ENCODE measurements at regions not wholly inside any gene's neighbourhood (a gene's known extent, or its start where the extent isn't known, plus 50 kb on each side); places are given as distances from the start of the nearest gene placed in this dataset.

- no peak overlapping the region for H3K27ac ChIP-seq (ENCODE audit: low read depth, low read length)
- no peak overlapping the region for H3K4me3 ChIP-seq (ENCODE audit: low read depth, low read length)
- no peaks in the 10 kb centered on the region for H3K9me3 ChIP-seq (ENCODE audit: control insufficient read depth, insufficient read depth, low read depth, low read length)
- no peak overlapping the region for H3K9ac ChIP-seq (ENCODE audit: low read length)
- H3K4me1 ChIP-seq (ENCODE audit: control insufficient read depth, insufficient read depth, low read length) = no peaks in the 10 kb centered on the region
- H3K27me3 ChIP-seq (ENCODE audit: control insufficient read depth, insufficient read depth, low read length) = no peaks in the 10 kb centered on the region
- no peaks in the 10 kb centered on the region for H3K36me3 ChIP-seq (ENCODE audit: control insufficient read depth, insufficient read depth, low read length)
Observed at GRCh38 chr12:17110316-17110715, 504.4 kb upstream of the LMO3 start.

GRCh38 chr12:17108877-17109541 is 503.0 kb upstream of the LMO3 start:
- Histone ChIP-seq H3K27me3 (ENCODE audit: control insufficient read depth, insufficient read depth, low read length) (no peaks in the 10 kb centered on the region), H3K9me3 (ENCODE audit: control insufficient read depth, insufficient read depth, low read depth, low read length) (no peaks in the 10 kb centered on the region), H3K9ac (ENCODE audit: low read length) (no peak overlapping the region), H3K4me3 (ENCODE audit: low read depth, low read length) (no peak overlapping the region), H3K36me3 (ENCODE audit: control insufficient read depth, insufficient read depth, low read length) (no peaks in the 10 kb centered on the region), H3K4me1 (ENCODE audit: control insufficient read depth, insufficient read depth, low read length) (no peaks in the 10 kb centered on the region), H3K27ac (ENCODE audit: low read depth, low read length) (no peak overlapping the region)

DNA sequence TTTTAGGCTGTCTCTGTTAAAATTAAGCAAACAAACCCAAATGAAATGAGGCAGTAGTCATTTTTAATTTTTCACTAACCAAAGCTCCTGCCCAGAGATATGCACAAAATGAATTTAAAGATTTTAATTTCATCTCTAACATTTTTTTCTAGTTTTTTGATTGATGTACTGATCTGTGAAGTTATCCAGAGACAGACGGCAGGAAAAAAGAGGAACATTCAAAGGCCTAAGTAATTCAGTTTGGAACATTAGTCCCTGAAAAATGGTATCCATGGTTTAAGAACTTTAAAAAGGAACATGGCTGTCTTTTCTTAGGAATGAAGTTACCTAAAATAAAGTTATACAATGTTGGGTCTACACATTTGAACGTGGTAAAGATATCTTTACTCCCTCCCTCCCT is 498.8 kb upstream of the LMO3 start:
- no peak overlapping the region for H3K27ac ChIP-seq (ENCODE audit: low read depth, low read length)
- no peak overlapping the region for H3K9ac ChIP-seq (ENCODE audit: low read length)
- H3K36me3 ChIP-seq (ENCODE audit: control insufficient read depth, insufficient read depth, low read length) = no peaks in the 10 kb centered on the region
- no peaks in the 10 kb centered on the region for H3K4me1 ChIP-seq (ENCODE audit: control insufficient read depth, insufficient read depth, low read length)
- no peak overlapping the region for H3K4me3 ChIP-seq (ENCODE audit: low read depth, low read length)
- H3K9me3 ChIP-seq (ENCODE audit: control insufficient read depth, insufficient read depth, low read depth, low read length) = no peaks in the 10 kb centered on the region
- H3K27me3 ChIP-seq (ENCODE audit: control insufficient read depth, insufficient read depth, low read length) = no peaks in the 10 kb centered on the region

- peaks cover 3% of the 10 kb centered on the region; the same call in 1 of the 2 replicates for H3K9me3 ChIP-seq (ENCODE audit: control insufficient read depth, insufficient read depth, low read depth, low read length)
- H3K36me3 ChIP-seq (ENCODE audit: control insufficient read depth, insufficient read depth, low read length) = no peaks in the 10 kb centered on the region
- H3K9ac ChIP-seq (ENCODE audit: low read length) = no peak overlapping the region
- no peak overlapping the region for H3K4me3 ChIP-seq (ENCODE audit: low read depth, low read length)
- H3K27ac ChIP-seq (ENCODE audit: low read depth, low read length) = no peak overlapping the region
- H3K27me3 ChIP-seq (ENCODE audit: control insufficient read depth, insufficient read depth, low read length) = no peaks in the 10 kb centered on the region
- H3K4me1 ChIP-seq (ENCODE audit: control insufficient read depth, insufficient read depth, low read length) = no peaks in the 10 kb centered on the region
Observed at GRCh38 chr12:17097674-17098073, 491.7 kb upstream of the LMO3 start.

DNA sequence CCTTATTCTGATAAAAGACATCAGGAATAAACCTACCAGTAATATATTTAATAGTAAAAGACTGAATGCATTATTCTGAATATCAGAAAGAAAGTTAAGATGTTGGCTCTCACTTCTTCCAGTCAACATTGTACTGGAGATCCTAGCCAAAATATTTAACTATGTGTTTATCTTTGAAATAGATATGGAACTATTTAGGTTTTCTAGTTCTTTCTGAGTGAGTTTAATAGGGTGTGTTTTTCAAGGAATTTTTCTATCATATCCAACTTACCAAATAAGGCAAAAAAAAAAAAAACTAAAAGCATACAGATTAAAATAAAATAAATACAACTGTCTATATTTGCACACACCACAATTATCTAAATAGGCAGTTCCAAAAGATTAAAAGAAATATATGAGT is 478.9 kb upstream of the LMO3 start:
- Histone ChIP-seq H3K27me3 (ENCODE audit: control insufficient read depth, insufficient read depth, low read length) (no peaks in the 10 kb centered on the region), H3K36me3 (ENCODE audit: control insufficient read depth, insufficient read depth, low read length) (no peaks in the 10 kb centered on the region), H3K4me1 (ENCODE audit: control insufficient read depth, insufficient read depth, low read length) (peaks cover 14% of the 10 kb centered on the region; the same call in 1 of the 2 replicates), H3K4me3 (ENCODE audit: low read depth, low read length) (no peak overlapping the region), H3K9me3 (ENCODE audit: control insufficient read depth, insufficient read depth, low read depth, low read length) (no peaks in the 10 kb centered on the region), H3K27ac (ENCODE audit: low read depth, low read length) (no peak overlapping the region), H3K9ac (ENCODE audit: low read length) (no peak overlapping the region)

- Histone ChIP-seq H3K27ac (ENCODE audit: low read depth, low read length) (no peak overlapping the region), H3K9me3 (ENCODE audit: control insufficient read depth, insufficient read depth, low read depth, low read length) (no peaks in the 10 kb centered on the region), H3K27me3 (ENCODE audit: control insufficient read depth, insufficient read depth, low read length) (no peaks in the 10 kb centered on the region), H3K4me3 (ENCODE audit: low read depth, low read length) (no peak overlapping the region), H3K9ac (ENCODE audit: low read length) (no peak overlapping the region), H3K4me1 (ENCODE audit: control insufficient read depth, insufficient read depth, low read length) (peaks cover 24% of the 10 kb centered on the region), H3K36me3 (ENCODE audit: control insufficient read depth, insufficient read depth, low read length) (no peaks in the 10 kb centered on the region)
Observed at GRCh38 chr12:17079251-17079909, 473.4 kb upstream of the LMO3 start.

DNA sequence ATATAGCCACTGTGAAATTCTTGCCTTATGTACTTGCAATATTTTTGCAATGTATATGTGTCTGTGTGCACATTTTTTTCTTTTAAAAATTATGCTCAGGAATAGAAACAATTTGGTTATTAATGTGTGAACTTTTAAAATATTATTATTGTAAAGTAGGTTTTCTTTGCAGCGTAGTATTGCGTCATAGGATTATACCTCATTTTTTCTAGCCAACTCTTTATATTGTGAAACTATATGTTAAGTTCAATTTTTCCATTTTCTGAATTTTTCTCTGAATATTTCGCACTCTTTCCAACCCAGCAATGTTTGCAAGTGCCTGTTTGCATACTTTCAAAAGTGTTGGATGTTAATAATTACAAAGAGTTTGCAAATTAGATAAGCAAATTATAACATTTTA is 471.6 kb upstream of the LMO3 start:
- peaks cover 16% of the 10 kb centered on the region for H3K4me1 ChIP-seq (ENCODE audit: control insufficient read depth, insufficient read depth, low read length)
- H3K27ac ChIP-seq (ENCODE audit: low read depth, low read length) = no peak overlapping the region
- no peaks in the 10 kb centered on the region for H3K27me3 ChIP-seq (ENCODE audit: control insufficient read depth, insufficient read depth, low read length)
- no peak overlapping the region for H3K4me3 ChIP-seq (ENCODE audit: low read depth, low read length)
- no peaks in the 10 kb centered on the region for H3K36me3 ChIP-seq (ENCODE audit: control insufficient read depth, insufficient read depth, low read length)
- H3K9me3 ChIP-seq (ENCODE audit: control insufficient read depth, insufficient read depth, low read depth, low read length) = no peaks in the 10 kb centered on the region
- no peak overlapping the region for H3K9ac ChIP-seq (ENCODE audit: low read length)

DNA sequence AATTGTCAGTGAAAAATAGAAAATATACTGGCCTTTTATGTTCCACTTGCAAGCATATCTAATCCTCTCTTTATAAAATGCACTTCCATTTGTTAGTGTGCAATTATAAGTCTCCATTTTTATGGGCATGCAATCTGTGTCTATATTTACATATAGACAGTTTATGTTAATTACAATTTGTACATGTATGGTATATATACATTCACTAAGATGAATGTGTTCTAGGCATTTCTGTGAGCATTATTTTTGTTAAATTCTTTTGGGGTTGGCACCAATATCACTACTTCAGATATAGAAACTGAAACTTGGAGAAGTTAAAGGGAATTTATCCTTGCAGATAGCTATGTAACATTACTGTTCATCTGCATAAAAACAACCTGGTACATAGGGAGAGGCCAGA is 470.8 kb upstream of the LMO3 start:
- H3K9ac ChIP-seq (ENCODE audit: low read length) = no peak overlapping the region
- H3K9me3 ChIP-seq (ENCODE audit: control insufficient read depth, insufficient read depth, low read depth, low read length) = no peaks in the 10 kb centered on the region
- peaks cover 14% of the 10 kb centered on the region for H3K4me1 ChIP-seq (ENCODE audit: control insufficient read depth, insufficient read depth, low read length)
- no peak overlapping the region for H3K27ac ChIP-seq (ENCODE audit: low read depth, low read length)
- no peak overlapping the region for H3K4me3 ChIP-seq (ENCODE audit: low read depth, low read length)
- H3K27me3 ChIP-seq (ENCODE audit: control insufficient read depth, insufficient read depth, low read length) = no peaks in the 10 kb centered on the region
- H3K36me3 ChIP-seq (ENCODE audit: control insufficient read depth, insufficient read depth, low read length) = no peaks in the 10 kb centered on the region

- Histone ChIP-seq H3K27ac (ENCODE audit: low read depth, low read length) (no peak overlapping the region), H3K4me3 (ENCODE audit: low read depth, low read length) (no peak overlapping the region), H3K9ac (ENCODE audit: low read length) (no peak overlapping the region), H3K27me3 (ENCODE audit: control insufficient read depth, insufficient read depth, low read length) (no peaks in the 10 kb centered on the region), H3K4me1 (ENCODE audit: control insufficient read depth, insufficient read depth, low read length) (peaks cover 10% of the 10 kb centered on the region), H3K9me3 (ENCODE audit: control insufficient read depth, insufficient read depth, low read depth, low read length) (no peaks in the 10 kb centered on the region), H3K36me3 (ENCODE audit: control insufficient read depth, insufficient read depth, low read length) (no peaks in the 10 kb centered on the region)
Observed at GRCh38 chr12:17076028-17076744, 470.2 kb upstream of the LMO3 start.

GRCh38 chr12:17064834-17065233 is 458.9 kb upstream of the LMO3 start:
- Histone ChIP-seq H3K4me1 (ENCODE audit: control insufficient read depth, insufficient read depth, low read length) (no peaks in the 10 kb centered on the region), H3K27ac (ENCODE audit: low read depth, low read length) (no peak overlapping the region), H3K9ac (ENCODE audit: low read length) (no peak overlapping the region), H3K27me3 (ENCODE audit: control insufficient read depth, insufficient read depth, low read length) (no peaks in the 10 kb centered on the region), H3K36me3 (ENCODE audit: control insufficient read depth, insufficient read depth, low read length) (no peaks in the 10 kb centered on the region), H3K4me3 (ENCODE audit: low read depth, low read length) (no peak overlapping the region), H3K9me3 (ENCODE audit: control insufficient read depth, insufficient read depth, low read depth, low read length) (no peaks in the 10 kb centered on the region)

Data from HUES6 (cell line).